Lung (tissue), 11 donors: ENCODE measurements at regions not wholly inside any gene's neighbourhood (a gene's known extent, or its start where the extent isn't known, plus 50 kb on each side); places are given as distances from the start of the nearest gene placed in this dataset.

Source experiments
- ATAC-seq: fragments of 200-7000 bp; cut with Tn5 transposase; one replicate; pipeline ENCODE4 v1.9.1; 2020; ENCODE audit warnings: moderate number of reproducible peaks; ENCODE audit not compliant: insufficient read depth, low FRiP score
- DNase-seq, 3 donors: peaks; one replicate each; pipeline ENCODE4 v3.0.0-alpha.2; 2013 to 2017
- H3K27ac ChIP-seq, 2 donors: one replicate each; pipeline ENCODE4 v1.5.1; 2013; ENCODE audit warnings: mild to moderate bottlenecking in 2 of 2, moderate library complexity in 2 of 2, control low read depth in 1 of 2, inconsistent platforms in 1 of 2, low read depth in 1 of 2, low read length in 1 of 2
- H3K27me3 ChIP-seq, 3 donors: one replicate each; pipeline ENCODE4 v1.5.1; 2013; ENCODE audit warnings: low read length in 2 of 3; ENCODE audit not compliant: control insufficient read depth in 3 of 3, insufficient read depth in 3 of 3
- H3K36me3 ChIP-seq, 4 donors: one replicate each; pipeline ENCODE4 v1.5.1; 2013; ENCODE audit warnings: low read length in 4 of 4, mild to moderate bottlenecking in 1 of 4, moderate library complexity in 1 of 4; ENCODE audit not compliant: control insufficient read depth in 4 of 4, insufficient read depth in 4 of 4
- H3K4me1 ChIP-seq, 5 donors: one replicate each; pipeline ENCODE4 v1.5.1; 2013; ENCODE audit warnings: low read length in 5 of 5, mild to moderate bottlenecking in 2 of 5, moderate library complexity in 1 of 5; ENCODE audit not compliant: control insufficient read depth in 5 of 5, insufficient read depth in 5 of 5
- H3K4me3 ChIP-seq: one replicate; pipeline ENCODE4 v1.5.1; 2013; ENCODE audit warnings: mild to moderate bottlenecking, control low read depth, moderate library complexity
- H3K9ac ChIP-seq, 2 donors: one replicate each; pipeline ENCODE4 v1.5.1; 2013; ENCODE audit warnings: low read length in 2 of 2, control low read depth in 1 of 2; ENCODE audit not compliant: insufficient read depth in 1 of 2
- H3K9me3 ChIP-seq, 4 donors: one replicate each; pipeline ENCODE4 v1.5.1; 2013; ENCODE audit warnings: low read length in 3 of 4, mild to moderate bottlenecking in 1 of 4, moderate library complexity in 1 of 4; ENCODE audit not compliant: control insufficient read depth in 4 of 4, insufficient read depth in 3 of 4
- CTCF ChIP-seq: IDR thresholded peaks from 2 replicates; pipeline ENCODE4 v1.5.1; 2012; ENCODE audit warnings: mild to moderate bottlenecking; ENCODE audit errors: control extremely low read depth, extremely low read depth
- WGBS, 2 donors: extraction: QIAGEN DNeasy Blood & Tissue Kit; methylation state at CpG; one replicate each; pipeline ENCODE4 v1.1.7; 2013; 5-methylcytosine and 5-hydroxymethylcytosine counted together
- donor health status: control.
- donor health status: control.
- donor health status: Bipolar disorder and iron deficiency.
- donor health status: healthy.
- donor health status: DM: yes; HTN: yes; CAD: no.

GRCh38 chr11:86726770-86727504, 54.5 kb upstream of the ME3 start:
- no peak for DNase-seq
- no peak for TF ChIP-seq CTCF
- Histone ChIP-seq H3K9ac (no peak overlapping the region), H3K9me3 (no peaks in the 10 kb centered on the region), H3K4me3 (no peak overlapping the region), H3K27ac (no peak overlapping the region), H3K36me3 (no peaks in the 10 kb centered on the region), H3K4me1 (peaks cover 0 to 5% (median 0%) of the 10 kb centered on the region in 5 donors), H3K27me3 (no peaks in the 10 kb centered on the region)
- WGBS, 2 donors = 62 to 64% methylated on average over 5 of the region's 5 CpGs
- ATAC-seq = no peak

GRCh38 chr11:86726118-86726753, 53.8 kb upstream of the ME3 start:
- no peak for TF ChIP-seq CTCF
- DNase-seq (no peak), ATAC-seq (no peak)
- peaks cover 0 to 5% (median 0%) of the 10 kb centered on the region in 5 donors for H3K4me1 ChIP-seq
- H3K27ac ChIP-seq = no peak overlapping the region
- no peaks in the 10 kb centered on the region for H3K9me3 ChIP-seq
- H3K4me3 ChIP-seq = no peak overlapping the region
- H3K27me3 ChIP-seq = no peaks in the 10 kb centered on the region
- no peak overlapping the region for H3K9ac ChIP-seq
- H3K36me3 ChIP-seq = no peaks in the 10 kb centered on the region
- 88 to 94% methylated on average over 2 of the region's 2 CpGs for WGBS, 2 donors

GRCh38 chr11:86724137-86724536, 51.7 kb upstream of the ME3 start:
- no peak for DNase-seq

More at GRCh38 chr11:86724137-86724536, 51.7 kb upstream of the ME3 start:
- Histone ChIP-seq H3K9ac (no peak overlapping the region), H3K27ac (no peak overlapping the region), H3K4me1 (peaks cover 0 to 8% (median 0%) of the 10 kb centered on the region in 5 donors), H3K36me3 (no peaks in the 10 kb centered on the region), H3K4me3 (no peak overlapping the region), H3K9me3 (no peaks in the 10 kb centered on the region), H3K27me3 (no peaks in the 10 kb centered on the region)
- no peak for TF ChIP-seq CTCF
- ATAC-seq = no peak
